ENCODE measurements at regions not wholly inside any gene's neighbourhood (a gene's known extent, or its start where the extent isn't known, plus 50 kb on each side); places are given as distances from the start of the nearest gene placed in this dataset.
"Not testable (repeated sequence)": the region's sequence is repeated elsewhere in the genome, so short reads cannot be mapped to it uniquely, and the experiment has no call there.

DNA sequence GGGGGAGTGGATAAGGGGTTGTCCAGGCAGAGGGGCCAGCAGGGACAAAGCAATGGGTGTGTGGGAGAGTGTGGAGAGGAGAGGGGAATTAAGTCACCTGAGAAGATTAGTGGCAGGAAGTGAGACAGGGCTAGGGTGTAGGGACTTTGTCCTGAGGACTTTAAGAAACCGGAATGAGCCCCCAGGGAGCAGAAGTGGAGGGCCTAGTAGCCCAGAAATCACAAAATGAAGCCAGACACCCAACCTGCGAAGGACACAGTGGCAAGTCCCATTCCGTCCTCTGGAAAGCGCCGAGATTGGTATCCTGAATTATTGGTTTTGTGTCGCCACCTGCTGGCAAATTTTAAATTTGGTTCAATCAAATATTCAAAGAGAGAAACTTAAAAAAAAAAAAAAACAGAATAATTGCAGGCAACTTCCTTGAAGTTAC, 78.0 kb upstream of the SLC25A36 start:
- no peak for DNase-seq (ENCODE audit: extremely low spot score)
- 8% methylated on average over 6 of the region's 6 CpGs for WGBS
- TF ChIP-seq POLR2AphosphoS5 (IDR thresholded peaks at IDR 0.05) = no peak
- TF ChIP-seq, protein P1, sequence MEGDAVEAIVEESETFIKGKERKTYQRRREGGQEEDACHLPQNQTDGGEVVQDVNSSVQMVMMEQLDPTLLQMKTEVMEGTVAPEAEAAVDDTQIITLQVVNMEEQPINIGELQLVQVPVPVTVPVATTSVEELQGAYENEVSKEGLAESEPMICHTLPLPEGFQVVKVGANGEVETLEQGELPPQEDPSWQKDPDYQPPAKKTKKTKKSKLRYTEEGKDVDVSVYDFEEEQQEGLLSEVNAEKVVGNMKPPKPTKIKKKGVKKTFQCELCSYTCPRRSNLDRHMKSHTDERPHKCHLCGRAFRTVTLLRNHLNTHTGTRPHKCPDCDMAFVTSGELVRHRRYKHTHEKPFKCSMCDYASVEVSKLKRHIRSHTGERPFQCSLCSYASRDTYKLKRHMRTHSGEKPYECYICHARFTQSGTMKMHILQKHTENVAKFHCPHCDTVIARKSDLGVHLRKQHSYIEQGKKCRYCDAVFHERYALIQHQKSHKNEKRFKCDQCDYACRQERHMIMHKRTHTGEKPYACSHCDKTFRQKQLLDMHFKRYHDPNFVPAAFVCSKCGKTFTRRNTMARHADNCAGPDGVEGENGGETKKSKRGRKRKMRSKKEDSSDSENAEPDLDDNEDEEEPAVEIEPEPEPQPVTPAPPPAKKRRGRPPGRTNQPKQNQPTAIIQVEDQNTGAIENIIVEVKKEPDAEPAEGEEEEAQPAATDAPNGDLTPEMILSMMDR (IDR thresholded peaks at IDR 0.05) = peak; percentile 39 to 45 (median 44)
- H3K4me1 ChIP-seq = peaks cover 0 to 3% (median 0%) of the 10 kb centered on the region in 4 donors
- no peaks in the 10 kb centered on the region for H3K36me3 ChIP-seq
- H3K4me3 ChIP-seq = no peak overlapping the region
- H3K27me3 ChIP-seq = peaks cover 0 to 4% (median 0%) of the 10 kb centered on the region in 4 donors
- intact Hi-C loops (cut with DNase I) = loop anchor here (10.0 kb wide), 2 partner anchors 929 to 1439 kb away; partner anchors contain the start of gene CLSTN2
- no peaks in the 10 kb centered on the region for H3K9me3 ChIP-seq
- H3K27ac ChIP-seq (replicated peaks in 1 of 4) = no peak overlapping the region

DNA sequence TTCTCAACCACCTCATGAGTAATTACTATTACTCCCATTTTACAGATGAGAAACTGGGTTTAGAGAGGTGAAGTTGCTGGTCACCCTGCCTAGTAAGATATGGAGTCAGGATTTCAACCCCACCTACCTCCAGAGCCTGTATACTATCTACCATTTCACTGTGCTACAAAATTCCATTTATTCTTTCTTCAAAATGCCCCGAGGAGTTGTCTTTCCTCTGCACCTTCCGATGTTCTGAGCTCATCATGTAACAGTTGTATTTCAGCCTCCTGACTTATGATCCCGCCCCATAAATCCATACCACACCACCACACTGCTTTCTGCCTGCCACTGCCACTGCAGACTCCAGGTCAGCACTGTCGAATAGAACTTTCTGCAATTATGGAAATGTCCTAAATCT, 71.3 kb upstream of the SLC25A36 start:
- Histone ChIP-seq H3K4me1 (no peaks in the 10 kb centered on the region), H3K36me3 (no peaks in the 10 kb centered on the region), H3K27ac (replicated peaks in 1 of 4) (no peak overlapping the region), H3K27me3 (peaks cover 0 to 4% (median 0%) of the 10 kb centered on the region in 4 donors), H3K9me3 (no peaks in the 10 kb centered on the region), H3K4me3 (no peak overlapping the region)
- no peak for TF ChIP-seq EP300 (IDR thresholded peaks at IDR 0.05)
- TF ChIP-seq POLR2AphosphoS5 (IDR thresholded peaks at IDR 0.05) = no peak
- TF ChIP-seq, protein P1 (IDR thresholded peaks at IDR 0.05) = no peak
- no peak for TF ChIP-seq POLR2A (IDR thresholded peaks at IDR 0.05; ENCODE audit: low read depth)
- no peak for DNase-seq (ENCODE audit: extremely low spot score)
- WGBS = 92% methylated on average over 4 of the region's 4 CpGs
- intact Hi-C loops (cut with DNase I) = no loop called here

GRCh38 chr3:140871022-140871421, 70.6 kb upstream of the SLC25A36 start:
- no peaks in the 10 kb centered on the region for H3K36me3 ChIP-seq
- no peak for DNase-seq (ENCODE audit: extremely low spot score)
- TF ChIP-seq EP300 (IDR thresholded peaks at IDR 0.05) (no peak), POLR2AphosphoS5 (IDR thresholded peaks at IDR 0.05) (no peak), POLR2A (IDR thresholded peaks at IDR 0.05; ENCODE audit: low read depth) (no peak)
- TF ChIP-seq, protein P1 (IDR thresholded peaks at IDR 0.05) = no peak
- intact Hi-C loops (cut with DNase I) = no loop called here
- 70% methylated on average over 2 of the region's 2 CpGs for WGBS
- no peaks in the 10 kb centered on the region for H3K4me1 ChIP-seq
- no peaks in the 10 kb centered on the region for H3K9me3 ChIP-seq
- no peak overlapping the region for H3K4me3 ChIP-seq
- H3K27me3 ChIP-seq = peaks cover 0 to 4% (median 0%) of the 10 kb centered on the region in 4 donors
- H3K27ac ChIP-seq (replicated peaks in 1 of 4) = no peak overlapping the region

GRCh38 chr3:140872165-140872564, 69.5 kb upstream of the SLC25A36 start:
- H3K36me3 ChIP-seq; H3K9me3 ChIP-seq; H3K27me3 ChIP-seq; H3K4me1 ChIP-seq; H3K27ac ChIP-seq (replicated peaks in 1 of 4); intact Hi-C loops (cut with DNase I); H3K4me3 ChIP-seq; DNase-seq (ENCODE audit: extremely low spot score): not testable (repeated sequence)
- 46% methylated on average over 4 of the region's 4 CpGs for WGBS

DNA sequence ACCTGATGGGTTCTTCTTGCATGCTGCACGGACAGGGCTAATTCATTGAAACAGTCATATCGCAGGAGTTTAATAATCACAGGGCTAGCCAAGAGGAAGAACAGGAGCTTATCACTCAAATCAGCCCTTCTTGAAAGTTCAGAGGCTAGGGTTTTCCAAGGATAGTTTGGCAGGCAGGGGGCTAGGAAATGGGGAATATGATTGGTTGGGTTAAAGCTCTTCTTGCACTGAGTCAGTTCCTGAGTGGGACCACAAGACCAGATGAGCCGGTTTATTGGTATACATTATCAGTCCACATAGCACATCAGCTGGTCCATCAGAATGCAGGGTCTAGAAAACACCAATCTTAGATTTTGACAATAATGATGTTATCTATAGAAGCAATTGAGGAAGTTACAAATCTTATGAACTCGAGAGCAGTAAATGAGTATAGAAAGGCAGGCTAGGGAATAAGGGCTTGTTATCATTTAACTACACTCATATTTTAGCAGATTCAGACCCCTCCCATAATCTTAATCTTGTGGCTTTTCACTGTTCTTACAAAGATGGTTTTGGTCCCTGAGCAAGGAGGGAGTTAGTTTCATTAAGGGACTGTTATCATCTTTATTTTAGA, 58.1 kb upstream of the SLC25A36 start:
- WGBS = 60% methylated on average over 4 of the region's 4 CpGs
- Histone ChIP-seq H3K4me3 (no peak overlapping the region), H3K36me3 (no peaks in the 10 kb centered on the region), H3K27me3 (no peaks in the 10 kb centered on the region), H3K27ac (replicated peaks in 1 of 4) (no peak overlapping the region), H3K9me3 (no peaks in the 10 kb centered on the region), H3K4me1 (no peaks in the 10 kb centered on the region)
- intact Hi-C loops (cut with DNase I) = no loop called here
- no peak for TF ChIP-seq POLR2A (IDR thresholded peaks at IDR 0.05; ENCODE audit: low read depth)
- no peak for TF ChIP-seq EP300 (IDR thresholded peaks at IDR 0.05)
- TF ChIP-seq, protein P1 (IDR thresholded peaks at IDR 0.05) = no peak
- TF ChIP-seq POLR2AphosphoS5 (IDR thresholded peaks at IDR 0.05) = no peak
- DNase-seq (ENCODE audit: extremely low spot score) = peak; percentile 70

- H3K9me3 ChIP-seq; DNase-seq (ENCODE audit: extremely low spot score); H3K36me3 ChIP-seq; intact Hi-C loops (cut with DNase I); H3K27ac ChIP-seq (replicated peaks in 1 of 4); H3K4me3 ChIP-seq; H3K4me1 ChIP-seq; H3K27me3 ChIP-seq: not testable (repeated sequence)
These were observed 55.9 kb upstream of the SLC25A36 start for GRCh38 chr3:140885697-140886096.

Data from esophagus muscularis mucosa (tissue), 4 donors.